ENCODE measurements at regions not wholly inside any gene's neighbourhood (a gene's known extent, or its start where the extent isn't known, plus 50 kb on each side); places are given as distances from the start of the nearest gene placed in this dataset.

DNA sequence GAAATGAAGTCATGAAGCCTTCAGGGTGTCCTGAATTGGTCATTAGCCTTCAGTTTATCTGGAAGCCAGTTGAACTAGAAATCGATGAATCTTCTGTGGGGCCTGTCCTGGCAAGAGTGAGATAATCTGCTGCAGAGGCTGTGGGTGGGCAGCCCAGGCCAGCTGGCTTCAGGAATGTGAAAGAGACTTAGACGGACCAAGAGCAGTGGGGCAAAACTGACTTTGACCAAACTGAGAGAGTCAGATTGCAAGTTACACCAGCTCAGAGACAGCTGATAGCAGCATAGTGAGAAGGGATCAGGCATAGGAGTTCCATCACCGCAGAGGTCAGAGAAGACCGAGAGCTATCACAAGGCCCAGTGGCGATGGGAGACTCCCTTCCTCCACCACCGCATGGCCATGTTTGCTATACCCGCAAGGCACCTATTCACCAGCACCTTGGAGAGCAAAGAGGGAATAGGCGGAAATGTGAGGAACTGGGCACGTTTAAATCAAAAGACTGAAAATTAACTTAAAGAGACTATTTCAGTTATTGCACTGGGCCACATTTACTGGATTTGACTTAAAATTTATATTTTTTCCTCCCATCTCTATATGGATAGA lies 50.0 kb upstream of the GLIS3 start:
- Mint-ChIP-seq H3K27ac (ENCODE audit: unreplicated experiment) (no peak overlapping the region), H3K4me3 (no peak overlapping the region), H3K9me3 (peaks cover 5% of the 10 kb centered on the region), H3K4me1 (peaks cover 32% of the 10 kb centered on the region), H3K36me3 (ENCODE audit: low read depth) (no peaks in the 10 kb centered on the region), H3K27me3 (ENCODE audit: low read depth) (no peaks in the 10 kb centered on the region)
- DNase-seq (ENCODE audit: low read depth, low spot score): no peak
- TF ChIP-seq, protein P1, sequence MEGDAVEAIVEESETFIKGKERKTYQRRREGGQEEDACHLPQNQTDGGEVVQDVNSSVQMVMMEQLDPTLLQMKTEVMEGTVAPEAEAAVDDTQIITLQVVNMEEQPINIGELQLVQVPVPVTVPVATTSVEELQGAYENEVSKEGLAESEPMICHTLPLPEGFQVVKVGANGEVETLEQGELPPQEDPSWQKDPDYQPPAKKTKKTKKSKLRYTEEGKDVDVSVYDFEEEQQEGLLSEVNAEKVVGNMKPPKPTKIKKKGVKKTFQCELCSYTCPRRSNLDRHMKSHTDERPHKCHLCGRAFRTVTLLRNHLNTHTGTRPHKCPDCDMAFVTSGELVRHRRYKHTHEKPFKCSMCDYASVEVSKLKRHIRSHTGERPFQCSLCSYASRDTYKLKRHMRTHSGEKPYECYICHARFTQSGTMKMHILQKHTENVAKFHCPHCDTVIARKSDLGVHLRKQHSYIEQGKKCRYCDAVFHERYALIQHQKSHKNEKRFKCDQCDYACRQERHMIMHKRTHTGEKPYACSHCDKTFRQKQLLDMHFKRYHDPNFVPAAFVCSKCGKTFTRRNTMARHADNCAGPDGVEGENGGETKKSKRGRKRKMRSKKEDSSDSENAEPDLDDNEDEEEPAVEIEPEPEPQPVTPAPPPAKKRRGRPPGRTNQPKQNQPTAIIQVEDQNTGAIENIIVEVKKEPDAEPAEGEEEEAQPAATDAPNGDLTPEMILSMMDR (conservative IDR thresholded peaks at IDR 0.05): no peak
